OCI-LY3 (cell line): ENCODE measurements at regions not wholly inside any gene's neighbourhood (a gene's known extent, or its start where the extent isn't known, plus 50 kb on each side); places are given as distances from the start of the nearest gene placed in this dataset.

ENCODE experiments used
- CTCF ChIP-seq: fragments of 200-600, 300-600 bp; sonication (generic); IDR thresholded peaks from 2 replicates; pipeline ENCODE4 v1.5.1; 2014; ENCODE audit warnings: antibody characterized with exemption, low read length, low read depth
- EZH2phosphoT487 ChIP-seq: fragments of 200-600 bp; shearing (Covaris generic); IDR thresholded peaks from 2 replicates; pipeline ENCODE4 v1.6.1; 2018; ENCODE audit warnings: antibody characterized with exemption, mixed run types, low read depth

DNA sequence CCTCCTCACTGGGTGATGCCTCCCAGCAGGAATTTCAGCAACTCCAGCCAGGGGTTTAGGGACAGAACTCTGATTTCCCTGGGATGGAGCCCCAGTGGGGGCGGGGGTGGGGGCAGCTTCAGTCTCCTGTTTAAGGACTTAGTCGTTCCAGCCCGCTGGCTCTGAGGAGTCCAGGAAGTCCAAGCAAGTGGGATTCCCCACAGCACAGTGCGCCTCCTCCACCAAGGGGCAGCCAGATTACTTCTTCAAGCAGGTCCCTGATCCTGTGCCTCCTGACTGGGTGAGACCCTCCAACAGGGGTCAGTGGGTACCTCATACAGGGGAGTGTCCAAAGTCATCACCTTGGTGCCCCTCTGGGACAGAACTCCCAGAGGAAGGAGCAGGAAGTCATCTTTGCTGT is 1438.4 kb upstream of the B3GALT2 start:
- TF ChIP-seq CTCF (no peak), EZH2phosphoT487 (no peak)
